SK-N-SH treated with all-trans-retinoic acid at 6 μM for 48 hours (cell line): ENCODE measurements at regions not wholly inside any gene's neighbourhood (a gene's known extent, or its start where the extent isn't known, plus 50 kb on each side); places are given as distances from the start of the nearest gene placed in this dataset.
"Not testable (repeated sequence)": the region's sequence is repeated elsewhere in the genome, so short reads cannot be mapped to it uniquely, and the experiment has no call there.

Source experiments
- ATAC-seq: fragments of 200-7000 bp; cut with Tn5 transposase; 3 replicates; pipeline ENCODE4 v1.9.1; 2020; ENCODE audit warnings: mild to moderate bottlenecking, moderate library complexity
- BACH2 ChIP-seq: fragments of 250-450 bp; sonication (Bioruptor Pico); IDR thresholded peaks from 2 replicates; pipeline ENCODE4 v1.9.0; 2021; ENCODE audit warnings: mild to moderate bottlenecking, borderline replicate concordance
- CREB5 ChIP-seq: fragments of 250-450 bp; sonication (Bioruptor Pico); IDR thresholded peaks from 2 replicates; pipeline ENCODE4 v1.5.1; 2020; ENCODE audit warnings: low read depth, mild to moderate bottlenecking, moderate library complexity
- ESRRG ChIP-seq: fragments of 250-450 bp; sonication (Bioruptor Pico); IDR thresholded peaks from 2 replicates; pipeline ENCODE4 v1.6.1; 2021; ENCODE audit warnings: mild to moderate bottlenecking
- PATZ1 ChIP-seq: fragments of 250-450 bp; sonication (Bioruptor Pico); IDR thresholded peaks from 2 replicates; pipeline ENCODE4 v1.8.0; 2020; ENCODE audit warnings: mild to moderate bottlenecking, moderate library complexity, borderline replicate concordance
- RARB ChIP-seq: fragments of 250-450 bp; sonication (Bioruptor Pico); IDR thresholded peaks from 2 replicates; pipeline ENCODE4 v1.8.0; 2021; ENCODE audit warnings: mild to moderate bottlenecking, moderate library complexity
- TCF4 ChIP-seq: fragments of 250-450 bp; sonication (Bioruptor Pico); IDR thresholded peaks from 2 replicates; pipeline ENCODE4 v1.8.0; 2021; ENCODE audit warnings: mild to moderate bottlenecking, moderate library complexity, borderline replicate concordance
- ZFP3 ChIP-seq: fragments of 250-450 bp; sonication (Bioruptor Pico); IDR thresholded peaks from 2 replicates; pipeline ENCODE4 v1.5.0; 2020; ENCODE audit warnings: mild to moderate bottlenecking, moderate library complexity
- ZFP30 ChIP-seq: fragments of 450-650 bp; formaldehyde crosslinking; IDR thresholded peaks from 2 replicates; pipeline ENCODE4 v1.5.0; 2022; ENCODE audit warnings: mild to moderate bottlenecking, moderate library complexity
- ZNF565 ChIP-seq: fragments of 450-650 bp; formaldehyde crosslinking; conservative IDR thresholded peaks from 2 replicates; pipeline ENCODE4 v1.5.0; 2020; ENCODE audit warnings: low read depth, mild to moderate bottlenecking, moderate library complexity
- ZNF70 ChIP-seq: fragments of 450-650 bp; formaldehyde crosslinking; IDR thresholded peaks from 2 replicates; pipeline ENCODE4 v1.5.0; 2020; ENCODE audit warnings: mild to moderate bottlenecking, moderate library complexity

GRCh38 chr20:30419466-30419865, 838.0 kb upstream of the DEFB115 start:
- ATAC-seq, result no peak

GRCh38 chr20:30419871-30420420, 837.5 kb upstream of the DEFB115 start:
- not testable (repeated sequence) for ATAC-seq

More at GRCh38 chr20:30419466-30419865, 838.0 kb upstream of the DEFB115 start:
- no peak for TF ChIP-seq ZNF70 (CRISPR knock-in tag)
- no peak for TF ChIP-seq ZNF565
- no peak for TF ChIP-seq TCF4 (CRISPR knock-in tag)
- TF ChIP-seq BACH2, result no peak
- no peak for TF ChIP-seq CREB5 (CRISPR knock-in tag)
- no peak for TF ChIP-seq RARB (CRISPR knock-in tag)
- no peak for TF ChIP-seq ESRRG (CRISPR knock-in tag)
- TF ChIP-seq ZFP3, result no peak
- TF ChIP-seq PATZ1 (CRISPR knock-in tag), result no peak
- TF ChIP-seq ZFP30, result no peak
